ENCODE measurements at regions not wholly inside any gene's neighbourhood (a gene's known extent, or its start where the extent isn't known, plus 50 kb on each side); places are given as distances from the start of the nearest gene placed in this dataset.

DNA sequence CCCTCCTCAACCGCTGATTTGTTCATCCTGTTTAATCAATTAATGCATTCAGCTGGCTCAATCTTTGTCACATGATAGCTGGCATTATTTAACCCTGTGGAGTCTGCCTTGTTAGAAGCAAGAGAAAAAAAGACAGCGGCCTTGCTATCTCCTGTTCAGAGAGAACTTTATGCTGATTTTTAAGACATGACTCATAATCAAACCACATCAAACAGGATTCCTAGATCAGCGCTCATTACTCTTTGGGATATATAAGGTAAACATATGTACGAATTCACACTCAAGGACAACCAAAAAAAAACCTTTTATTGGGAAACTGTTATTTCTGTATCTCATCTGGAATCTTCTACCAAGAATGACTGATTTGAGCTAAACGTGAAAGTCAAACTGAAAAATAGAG lies 195.1 kb downstream of the C1D start:
- DNase-seq (ENCODE audit: extremely low read depth, insufficient read length), result no peak

GRCh38 chr2:67871686-67872412 lies 191.0 kb downstream of the C1D start:
- Histone ChIP-seq H3K27me3 (replicated peaks; ENCODE audit: control insufficient read depth, insufficient read depth, low read length) (no peaks in the 10 kb centered on the region), H3K4me3 (replicated peaks; ENCODE audit: low read depth, low read length) (no peak overlapping the region), H3K36me3 (ENCODE audit: control insufficient read depth, insufficient read depth, low read length) (no peaks in the 10 kb centered on the region)
- TF ChIP-seq CTCF (IDR thresholded peaks at IDR 0.05; ENCODE audit: insufficient read depth, low read length, poor library complexity, severe bottlenecking), result no peak
- DNase-seq (ENCODE audit: extremely low read depth, insufficient read length), result no peak

More for the DNA sequence above, 195.1 kb downstream of the C1D start:
- Histone ChIP-seq H3K27me3 (replicated peaks; ENCODE audit: control insufficient read depth, insufficient read depth, low read length) (no peaks in the 10 kb centered on the region), H3K4me3 (replicated peaks; ENCODE audit: low read depth, low read length) (no peak overlapping the region), H3K36me3 (ENCODE audit: control insufficient read depth, insufficient read depth, low read length) (no peaks in the 10 kb centered on the region)
- no peak for TF ChIP-seq CTCF (IDR thresholded peaks at IDR 0.05; ENCODE audit: insufficient read depth, low read length, poor library complexity, severe bottlenecking)

GRCh38 chr2:67872481-67872880 lies 190.3 kb downstream of the C1D start:
- Histone ChIP-seq H3K4me3 (replicated peaks; ENCODE audit: low read depth, low read length) (no peak overlapping the region), H3K27me3 (replicated peaks; ENCODE audit: control insufficient read depth, insufficient read depth, low read length) (peaks cover 1% of the 10 kb centered on the region; the same call in 1 of the 2 replicates), H3K36me3 (ENCODE audit: control insufficient read depth, insufficient read depth, low read length) (no peaks in the 10 kb centered on the region)
- no peak for TF ChIP-seq CTCF (IDR thresholded peaks at IDR 0.05; ENCODE audit: insufficient read depth, low read length, poor library complexity, severe bottlenecking)
- no peak for DNase-seq (ENCODE audit: extremely low read depth, insufficient read length)

DNA sequence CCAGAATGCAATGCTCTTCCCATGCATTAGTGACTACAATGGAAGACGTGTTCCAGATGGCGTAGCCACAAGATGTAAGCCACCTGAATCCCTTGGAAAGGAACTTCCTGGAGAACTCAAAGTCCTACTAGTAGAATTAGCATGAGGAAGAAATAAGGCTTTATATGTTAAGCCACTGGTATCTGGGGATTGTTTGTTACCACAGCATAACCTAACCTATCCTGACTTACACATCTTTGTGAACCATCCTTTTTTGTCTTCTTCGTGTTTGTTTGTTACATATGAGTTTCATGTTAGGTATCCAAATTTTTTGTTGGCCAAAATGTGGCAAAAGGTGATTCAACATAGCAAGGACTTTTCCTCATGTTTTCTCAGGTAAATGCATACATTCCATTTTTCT lies 188.9 kb downstream of the C1D start:
- H3K36me3 ChIP-seq (ENCODE audit: control insufficient read depth, insufficient read depth, low read length), result no peaks in the 10 kb centered on the region
- H3K27me3 ChIP-seq (replicated peaks; ENCODE audit: control insufficient read depth, insufficient read depth, low read length), result peaks cover 1% of the 10 kb centered on the region; the same call in 1 of the 2 replicates
- no peak overlapping the region for H3K4me3 ChIP-seq (replicated peaks; ENCODE audit: low read depth, low read length)
- no peak for TF ChIP-seq CTCF (IDR thresholded peaks at IDR 0.05; ENCODE audit: insufficient read depth, low read length, poor library complexity, severe bottlenecking)
- DNase-seq (ENCODE audit: extremely low read depth, insufficient read length), result no peak

DNA sequence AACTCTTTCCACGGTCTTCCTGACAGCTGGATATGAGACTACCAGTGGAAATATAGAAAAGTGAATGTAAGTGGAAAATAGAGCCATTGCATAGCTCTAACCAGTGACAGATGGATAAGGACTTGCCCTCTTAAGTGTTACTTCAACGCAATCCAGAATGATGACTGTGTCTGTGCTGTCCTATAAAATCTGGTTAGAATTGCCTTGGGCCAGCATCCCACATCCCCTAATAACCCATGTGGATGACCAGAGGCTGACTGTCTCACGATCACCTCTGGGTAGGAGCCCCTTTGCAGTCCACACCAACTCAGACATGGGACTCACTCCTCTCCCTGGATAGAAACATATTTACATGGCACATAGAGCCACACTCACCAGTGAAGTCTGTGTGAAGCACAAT lies 186.6 kb downstream of the C1D start:
- no peak for TF ChIP-seq CTCF (IDR thresholded peaks at IDR 0.05; ENCODE audit: insufficient read depth, low read length, poor library complexity, severe bottlenecking)
- DNase-seq (ENCODE audit: extremely low read depth, insufficient read length), result no peak
- H3K27me3 ChIP-seq (replicated peaks; ENCODE audit: control insufficient read depth, insufficient read depth, low read length), result peaks cover 1% of the 10 kb centered on the region; the same call in 1 of the 2 replicates
- H3K4me3 ChIP-seq (replicated peaks; ENCODE audit: low read depth, low read length), result no peak overlapping the region
- no peaks in the 10 kb centered on the region for H3K36me3 ChIP-seq (ENCODE audit: control insufficient read depth, insufficient read depth, low read length)
